A673 (cell line): ENCODE measurements at regions not wholly inside any gene's neighbourhood (a gene's known extent, or its start where the extent isn't known, plus 50 kb on each side); places are given as distances from the start of the nearest gene placed in this dataset.

Experiments
- BruUV-seq: library from RNA; stranded (reverse); fragments of 400-500 nt; replicated peaks from 2 replicates; lab custom pipeline; 2021; lab: Mats Ljungman, UMichigan
- CTCF ChIA-PET: fragments of 300-600 bp; sonication (Branson Sonifier 250); formaldehyde crosslinking; loops from one replicate; lab custom pipeline; 2022; ENCODE audit warnings: antibody characterized with exemption; lab: Charles Lee
- POLR2A ChIA-PET: fragments of 300-600 bp; sonication (Branson Sonifier 250); formaldehyde crosslinking; loops from one replicate; lab custom pipeline; 2022; ENCODE audit warnings: antibody characterized with exemption; ENCODE audit not compliant: low non-redundant PET; lab: Charles Lee
- DNase-seq: peaks from one replicate; pipeline ENCODE4 v3.0.0-alpha.2; 2015; ENCODE audit warnings: low spot score
- H3K27ac ChIP-seq: fragments of 200-600 bp; sonication (generic); 2 replicates; pipeline ENCODE4 v1.5.1; 2016; ENCODE audit warnings: mixed run types, low read depth, mild to moderate bottlenecking, mixed read lengths, antibody characterized with exemption, low read length; ENCODE audit not compliant: poor library complexity, severe bottlenecking
- H3K27me3 ChIP-seq: fragments of 200-600 bp; sonication (generic); replicated peaks from 2 replicates; pipeline ENCODE4 v1.6.1; 2017; ENCODE audit warnings: mixed run types, low read depth, mild to moderate bottlenecking, mixed read lengths, antibody characterized with exemption, low read length; ENCODE audit not compliant: insufficient read depth, poor library complexity
- H3K36me3 ChIP-seq: fragments of 200-600 bp; sonication (generic); 2 replicates; pipeline ENCODE4 v1.6.1; 2016; ENCODE audit warnings: mixed run types, mild to moderate bottlenecking, mixed read lengths, antibody characterized with exemption, low read length; ENCODE audit not compliant: insufficient read depth, poor library complexity, severe bottlenecking
- H3K4me1 ChIP-seq: fragments of 200-600 bp; sonication (generic); 2 replicates; pipeline ENCODE4 v1.6.1; 2017; ENCODE audit warnings: mixed run types, mild to moderate bottlenecking, mixed read lengths, antibody characterized with exemption, low read length; ENCODE audit not compliant: insufficient read depth, poor library complexity, severe bottlenecking
- H3K4me3 ChIP-seq: fragments of 200-600 bp; sonication (generic); 2 replicates; pipeline ENCODE4 v1.5.1; 2016; ENCODE audit warnings: low read depth, mixed run types, mild to moderate bottlenecking, mixed read lengths, low read length; ENCODE audit not compliant: poor library complexity, severe bottlenecking
- H3K9me3 ChIP-seq: fragments of 200-600 bp; sonication (generic); 2 replicates; pipeline ENCODE4 v1.6.1; 2016; ENCODE audit warnings: mixed run types, low read depth, mild to moderate bottlenecking, mixed read lengths, antibody characterized with exemption, low read length; ENCODE audit not compliant: poor library complexity, severe bottlenecking
- EZH2 ChIP-seq: fragments of 200-600 bp; sonication (generic); IDR thresholded peaks from 2 replicates; pipeline ENCODE4 v1.6.1; 2017; ENCODE audit warnings: borderline replicate concordance, low read depth, mild to moderate bottlenecking, mixed read lengths, antibody characterized with exemption, low read length; ENCODE audit not compliant: poor library complexity, severe bottlenecking
- intact Hi-C: fragments of 100-400 bp; cut with micrococcal nuclease; formaldehyde crosslinking; loops from one replicate; pipeline ENCODE4 v1.10.0; 2022; ENCODE audit not compliant: unreplicated experiment
- TF ChIP-seq, protein P1 (sequence below): fragments of 300-800, 200-600 bp; sonication (generic); conservative IDR thresholded peaks from 2 replicates; pipeline ENCODE4 v1.5.1; 2017; ENCODE audit warnings: low read depth, mild to moderate bottlenecking, antibody characterized with exemption, low read length, moderate library complexity, mixed read lengths

DNA sequence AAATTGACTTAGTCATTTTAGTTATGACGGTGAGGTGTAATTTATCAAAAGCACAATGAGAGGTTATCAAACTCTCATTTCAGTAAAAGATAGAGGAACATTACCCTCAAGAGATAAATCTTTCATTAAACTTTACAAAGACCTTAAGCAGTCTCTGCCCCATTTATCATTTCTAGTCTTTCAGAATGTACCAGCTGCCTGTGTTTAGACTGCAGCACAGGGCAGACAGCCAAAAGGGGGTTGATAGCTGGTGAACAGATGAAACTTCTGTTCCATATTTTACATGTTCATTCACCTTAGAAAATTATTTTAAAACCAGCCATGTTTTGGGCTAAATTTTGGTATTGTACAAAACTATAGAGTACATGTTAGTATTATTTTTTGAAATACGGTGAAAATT lies 514.6 kb upstream of the CNTN3 start:
- no peak for DNase-seq
- no peak overlapping the region for H3K27ac ChIP-seq
- no peaks in the 10 kb centered on the region for H3K27me3 ChIP-seq
- POLR2A ChIA-PET: no interaction called here
- CTCF ChIA-PET: no interaction called here
- no peak for TF ChIP-seq EZH2
- TF ChIP-seq, protein P1, sequence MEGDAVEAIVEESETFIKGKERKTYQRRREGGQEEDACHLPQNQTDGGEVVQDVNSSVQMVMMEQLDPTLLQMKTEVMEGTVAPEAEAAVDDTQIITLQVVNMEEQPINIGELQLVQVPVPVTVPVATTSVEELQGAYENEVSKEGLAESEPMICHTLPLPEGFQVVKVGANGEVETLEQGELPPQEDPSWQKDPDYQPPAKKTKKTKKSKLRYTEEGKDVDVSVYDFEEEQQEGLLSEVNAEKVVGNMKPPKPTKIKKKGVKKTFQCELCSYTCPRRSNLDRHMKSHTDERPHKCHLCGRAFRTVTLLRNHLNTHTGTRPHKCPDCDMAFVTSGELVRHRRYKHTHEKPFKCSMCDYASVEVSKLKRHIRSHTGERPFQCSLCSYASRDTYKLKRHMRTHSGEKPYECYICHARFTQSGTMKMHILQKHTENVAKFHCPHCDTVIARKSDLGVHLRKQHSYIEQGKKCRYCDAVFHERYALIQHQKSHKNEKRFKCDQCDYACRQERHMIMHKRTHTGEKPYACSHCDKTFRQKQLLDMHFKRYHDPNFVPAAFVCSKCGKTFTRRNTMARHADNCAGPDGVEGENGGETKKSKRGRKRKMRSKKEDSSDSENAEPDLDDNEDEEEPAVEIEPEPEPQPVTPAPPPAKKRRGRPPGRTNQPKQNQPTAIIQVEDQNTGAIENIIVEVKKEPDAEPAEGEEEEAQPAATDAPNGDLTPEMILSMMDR: no peak
- BruUV-seq: no TSS peak
- no peaks in the 10 kb centered on the region for H3K36me3 ChIP-seq
- no peak overlapping the region for H3K4me3 ChIP-seq
- no peaks in the 10 kb centered on the region for H3K9me3 ChIP-seq
- no peaks in the 10 kb centered on the region for H3K4me1 ChIP-seq
- intact Hi-C loops: no loop called here

DNA sequence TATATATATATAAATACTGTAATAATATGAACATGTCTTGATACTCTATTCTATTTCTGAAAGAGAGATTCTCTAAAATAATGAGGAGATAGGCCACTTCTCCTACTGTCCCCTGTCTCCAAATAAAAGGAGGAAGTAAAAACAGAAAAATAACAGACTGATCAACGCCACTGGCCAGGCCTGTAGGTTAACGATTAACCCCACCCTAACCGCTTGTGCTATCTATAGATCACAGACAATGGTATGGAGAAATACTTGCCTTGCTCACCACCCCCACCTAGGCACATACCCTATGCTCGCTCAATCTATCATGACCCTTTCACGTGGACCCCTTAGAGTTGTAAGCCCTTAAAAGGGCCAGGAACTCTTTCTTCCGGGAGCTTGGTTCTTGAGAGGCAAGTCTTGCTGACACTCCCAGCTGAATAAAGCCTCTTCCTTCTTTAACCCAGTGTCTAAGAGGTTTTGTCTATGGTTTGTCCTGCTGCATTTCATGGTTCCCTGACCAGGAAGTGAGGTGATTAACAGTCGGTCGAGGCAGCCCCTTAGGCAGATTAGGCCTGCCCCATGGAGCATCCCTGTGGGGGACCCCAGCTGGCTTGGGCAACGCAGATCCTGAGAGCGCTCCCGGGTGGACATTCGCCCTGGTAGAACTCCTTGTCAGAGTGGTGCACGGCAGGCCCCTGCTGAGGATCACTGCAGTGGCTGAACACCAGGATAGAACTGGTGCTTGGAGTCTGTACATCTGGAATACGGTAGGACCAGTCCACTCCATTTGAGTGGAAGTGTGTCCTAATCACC lies 521.8 kb upstream of the CNTN3 start:
- intact Hi-C loops: no loop called here
- ChIA-PET CTCF (no interaction called here), POLR2A (no interaction called here)
- Histone ChIP-seq H3K4me3 (no peak overlapping the region), H3K27me3 (no peaks in the 10 kb centered on the region), H3K27ac (no peak overlapping the region), H3K36me3 (no peaks in the 10 kb centered on the region), H3K9me3 (no peaks in the 10 kb centered on the region), H3K4me1 (no peaks in the 10 kb centered on the region)
- BruUV-seq: no TSS peak
- TF ChIP-seq, protein P1: no peak
- DNase-seq: no peak

DNA sequence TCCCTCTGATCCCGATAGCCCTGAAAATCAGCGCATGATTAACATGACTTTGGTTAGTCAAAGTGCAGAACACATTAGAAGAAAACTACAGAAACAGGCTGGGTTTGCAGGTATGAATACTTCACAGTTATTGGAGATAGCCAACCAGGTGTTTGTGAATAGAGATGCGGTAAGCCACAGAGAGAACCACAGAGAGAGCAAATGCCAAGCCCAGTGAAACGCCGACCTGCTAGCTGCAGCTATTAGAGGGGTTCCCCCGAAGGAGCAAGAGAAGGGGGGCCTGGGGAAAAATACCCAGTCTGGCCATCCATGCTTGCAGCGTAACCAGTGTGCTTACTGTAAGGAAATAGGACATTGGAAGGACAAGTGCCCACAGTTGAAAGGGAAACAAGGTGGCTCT lies 523.9 kb upstream of the CNTN3 start:
- BruUV-seq: no TSS peak
- Histone ChIP-seq H3K9me3 (no peaks in the 10 kb centered on the region), H3K27ac (no peak overlapping the region), H3K4me1 (no peaks in the 10 kb centered on the region), H3K4me3 (no peak overlapping the region), H3K36me3 (no peaks in the 10 kb centered on the region), H3K27me3 (no peaks in the 10 kb centered on the region)
- intact Hi-C loops: no loop called here
- DNase-seq: no peak
- ChIA-PET CTCF (no interaction called here), POLR2A (no interaction called here)
- TF ChIP-seq EZH2: no peak
- TF ChIP-seq, protein P1: no peak
